DMS153 treated with DMSO at 0.1 percent for 48 hours (cell line): ENCODE measurements at regions not wholly inside any gene's neighbourhood (a gene's known extent, or its start where the extent isn't known, plus 50 kb on each side); places are given as distances from the start of the nearest gene placed in this dataset.
A peak's percentile ranks its signal among the peaks of the same experiment; 100 is the strongest.

ENCODE experiments used
- DNase-seq: peaks from one replicate; lab custom pipeline; 2025; ENCODE audit not compliant: unreplicated experiment; lab: John Stamatoyannopoulos, UW

DNA sequence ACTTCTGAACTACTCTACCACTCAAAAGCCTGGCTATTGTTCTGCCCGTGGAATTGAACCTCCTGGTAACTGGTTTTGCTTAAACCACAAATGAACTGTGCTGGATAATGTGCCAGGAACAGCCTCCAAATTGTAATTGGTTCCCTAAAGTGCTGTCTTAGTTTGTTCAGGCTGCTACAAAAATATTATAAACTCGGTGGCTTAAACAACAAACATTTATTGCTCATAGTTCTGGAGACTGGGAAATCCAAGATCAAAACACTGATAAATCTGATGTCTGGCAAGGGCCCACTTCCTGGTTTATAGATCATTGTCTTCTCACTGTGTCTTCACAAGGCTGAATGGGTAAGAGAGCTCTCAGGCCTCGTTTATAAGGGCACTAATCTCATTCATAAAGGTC lies 149.2 kb upstream of the NCKAP5 start:
- DNase-seq: peak; percentile 4

DNA sequence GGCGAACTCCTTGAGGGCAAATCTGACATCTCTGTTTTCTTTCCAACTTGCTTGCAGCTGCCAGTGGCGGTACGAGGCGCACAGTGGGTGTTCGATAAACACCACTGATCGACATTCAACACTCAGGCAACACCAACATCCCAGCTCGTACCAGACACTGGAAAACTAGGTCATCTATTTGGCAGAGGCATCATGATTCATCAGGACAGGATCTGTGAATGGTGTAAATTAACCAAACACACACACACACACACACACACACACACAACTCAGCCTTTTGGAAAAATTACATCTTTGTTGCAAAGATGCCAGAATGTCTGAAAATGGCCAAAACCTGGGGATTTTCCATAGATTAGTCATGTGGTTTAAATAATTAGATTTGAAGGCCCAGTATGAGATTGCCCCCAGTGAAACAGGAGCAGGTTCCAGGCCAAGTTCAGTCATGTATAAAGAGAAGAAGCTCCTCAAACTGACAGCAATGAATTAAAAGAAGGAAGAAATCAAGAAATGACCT lies 150.5 kb upstream of the NCKAP5 start:
- no peak for DNase-seq

DNA sequence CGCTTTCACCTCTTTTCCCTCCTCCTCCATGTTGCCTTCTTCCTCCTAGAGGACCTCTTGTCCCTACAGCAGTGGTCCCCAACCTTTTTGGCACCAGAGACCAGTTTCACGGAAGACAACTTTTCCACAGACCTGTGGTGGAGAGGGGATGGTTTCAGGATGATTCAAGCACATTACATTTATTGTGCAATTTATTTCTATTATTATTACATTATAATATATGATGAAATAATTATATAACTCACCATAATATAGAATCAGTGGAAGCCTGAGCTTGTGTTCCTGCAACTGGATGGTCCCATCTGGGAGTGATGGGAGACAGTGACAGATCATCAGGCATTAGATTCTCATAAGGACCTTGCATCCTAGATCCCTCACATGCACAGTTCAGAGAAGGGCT lies 152.2 kb upstream of the NCKAP5 start:
- DNase-seq: no peak

DNA sequence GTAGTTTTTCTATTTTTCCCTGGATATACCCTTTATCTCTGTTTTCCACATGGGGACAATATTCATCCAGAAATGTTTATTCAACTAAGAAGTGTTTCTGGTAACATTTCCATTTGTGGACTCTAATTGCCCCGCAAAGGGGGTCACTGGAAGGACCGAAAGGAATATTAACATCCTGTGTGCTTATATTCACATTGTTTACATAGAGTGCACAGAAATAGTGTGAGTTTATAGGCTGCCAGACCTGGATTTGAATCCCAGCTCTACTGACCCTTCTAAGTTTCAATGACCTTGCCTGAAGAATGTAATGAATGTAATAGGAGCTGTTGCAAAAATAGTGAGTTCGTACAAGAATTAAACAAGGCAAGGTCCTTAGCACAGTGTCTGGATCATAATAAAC lies 152.9 kb upstream of the NCKAP5 start:
- DNase-seq: no peak

DNA sequence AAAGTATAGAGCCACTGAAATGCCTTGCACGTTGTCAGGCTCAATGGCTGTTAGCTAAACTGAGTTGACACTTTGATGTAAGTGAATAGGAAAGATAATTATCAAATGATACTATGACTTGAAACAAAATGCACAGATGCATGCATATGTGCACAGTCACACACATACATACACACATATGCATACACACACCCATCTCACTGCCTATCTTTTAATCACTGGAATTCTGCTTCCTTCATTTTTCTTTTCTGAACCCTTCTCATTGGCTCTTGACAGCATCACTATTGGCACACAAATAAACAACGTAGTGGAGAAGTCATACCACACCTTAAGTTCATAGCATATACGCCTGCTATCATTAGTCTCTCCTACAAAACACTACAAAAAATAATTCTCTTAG lies 154.9 kb upstream of the NCKAP5 start:
- no peak for DNase-seq

DNA sequence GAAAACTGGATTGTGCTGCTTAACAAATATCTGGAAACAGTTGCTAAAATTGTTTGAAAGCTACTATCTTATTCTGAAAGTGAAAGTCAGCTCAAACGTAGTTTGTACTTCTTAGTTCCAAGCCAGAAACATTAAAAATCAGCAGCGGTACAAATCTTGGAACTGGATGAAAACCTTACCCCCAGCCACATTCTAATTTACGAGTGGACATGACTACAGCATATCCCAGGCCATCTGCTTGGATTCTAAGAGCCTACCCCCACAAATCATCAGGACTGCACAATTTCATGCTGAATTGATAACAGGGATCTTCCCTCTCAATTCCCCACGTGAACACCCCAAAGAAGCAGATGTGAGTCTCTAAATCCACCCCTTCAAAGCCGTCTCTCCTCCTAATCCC lies 158.7 kb upstream of the NCKAP5 start:
- no peak for DNase-seq

DNA sequence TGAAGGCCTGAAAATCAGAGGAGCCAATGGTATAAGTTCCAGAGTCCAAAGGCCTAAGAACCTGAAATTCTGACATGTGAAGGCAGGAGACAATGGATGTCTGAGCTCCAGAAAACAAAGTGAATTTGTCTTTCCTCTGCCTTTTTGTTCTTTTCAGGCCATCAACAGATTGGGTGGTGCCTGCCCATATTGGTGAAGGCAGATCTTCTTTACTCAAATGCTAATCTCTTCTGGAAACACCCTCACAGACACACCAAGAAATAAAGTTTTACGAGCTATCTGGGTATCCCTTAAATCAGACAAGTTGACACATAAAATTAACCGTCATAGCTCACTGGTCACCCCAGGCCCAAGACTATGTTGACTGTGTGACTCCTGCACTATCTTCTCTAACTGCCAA lies 163.8 kb upstream of the NCKAP5 start:
- DNase-seq: no peak

DNA sequence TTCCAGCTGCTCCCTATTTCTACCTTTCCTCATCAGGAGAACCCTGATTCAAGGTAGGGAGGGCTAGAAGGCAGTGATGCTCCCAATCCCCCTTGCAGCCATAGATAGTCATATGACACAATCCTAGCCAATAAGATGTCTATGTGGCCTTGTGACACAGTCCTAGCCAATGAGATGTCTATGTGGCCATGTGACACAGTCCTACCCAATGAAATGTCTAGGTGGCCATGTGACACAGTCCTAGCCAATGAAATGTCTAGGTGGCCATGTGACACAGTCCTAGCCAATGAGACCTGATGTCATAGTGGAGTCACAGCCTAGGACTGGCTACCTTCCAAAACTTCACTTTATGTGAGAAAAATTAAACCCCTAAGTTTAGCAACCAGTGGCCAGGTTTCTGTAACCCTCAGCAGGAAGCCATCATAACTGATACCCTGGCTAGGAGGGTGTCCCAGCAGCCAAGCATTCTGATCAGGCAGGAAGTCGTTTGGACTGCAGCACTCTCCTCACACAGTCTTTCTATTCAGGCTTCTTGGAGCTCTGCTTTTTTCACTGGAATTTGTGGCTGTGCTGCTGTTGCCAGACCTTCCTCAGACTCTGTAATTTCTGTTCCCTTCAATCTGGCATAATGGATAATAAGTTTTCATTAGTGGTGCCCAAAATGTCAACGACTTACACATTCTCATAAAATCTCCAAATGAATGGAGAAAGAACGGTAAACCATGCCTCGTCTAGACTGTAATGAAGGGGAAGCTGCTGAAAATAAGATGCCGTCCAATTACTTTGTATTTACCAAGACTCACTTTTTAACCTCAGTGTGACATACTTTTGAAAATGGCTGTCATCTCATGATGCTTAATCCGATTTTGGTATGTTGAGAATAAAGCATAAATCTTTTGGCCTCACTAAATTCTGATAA lies 165.0 kb upstream of the NCKAP5 start:
- DNase-seq: no peak

DNA sequence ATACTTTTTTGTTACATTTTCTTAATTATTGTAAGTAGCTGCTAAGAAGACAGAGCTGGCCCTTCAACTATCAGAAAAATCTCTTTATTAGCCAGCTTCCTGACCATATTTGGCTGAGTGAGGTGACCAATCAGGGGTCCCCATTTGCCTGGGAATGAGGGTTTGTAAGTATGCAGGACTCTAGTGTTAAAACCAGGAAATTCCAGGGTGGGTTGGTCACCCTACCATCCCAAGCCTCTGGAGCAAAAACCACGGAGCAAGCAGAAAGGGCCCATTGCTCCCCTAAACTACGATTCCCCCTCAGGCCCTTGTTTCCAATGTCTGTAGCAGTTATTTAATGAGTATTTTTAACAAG lies 165.6 kb upstream of the NCKAP5 start:
- no peak for DNase-seq

DNA sequence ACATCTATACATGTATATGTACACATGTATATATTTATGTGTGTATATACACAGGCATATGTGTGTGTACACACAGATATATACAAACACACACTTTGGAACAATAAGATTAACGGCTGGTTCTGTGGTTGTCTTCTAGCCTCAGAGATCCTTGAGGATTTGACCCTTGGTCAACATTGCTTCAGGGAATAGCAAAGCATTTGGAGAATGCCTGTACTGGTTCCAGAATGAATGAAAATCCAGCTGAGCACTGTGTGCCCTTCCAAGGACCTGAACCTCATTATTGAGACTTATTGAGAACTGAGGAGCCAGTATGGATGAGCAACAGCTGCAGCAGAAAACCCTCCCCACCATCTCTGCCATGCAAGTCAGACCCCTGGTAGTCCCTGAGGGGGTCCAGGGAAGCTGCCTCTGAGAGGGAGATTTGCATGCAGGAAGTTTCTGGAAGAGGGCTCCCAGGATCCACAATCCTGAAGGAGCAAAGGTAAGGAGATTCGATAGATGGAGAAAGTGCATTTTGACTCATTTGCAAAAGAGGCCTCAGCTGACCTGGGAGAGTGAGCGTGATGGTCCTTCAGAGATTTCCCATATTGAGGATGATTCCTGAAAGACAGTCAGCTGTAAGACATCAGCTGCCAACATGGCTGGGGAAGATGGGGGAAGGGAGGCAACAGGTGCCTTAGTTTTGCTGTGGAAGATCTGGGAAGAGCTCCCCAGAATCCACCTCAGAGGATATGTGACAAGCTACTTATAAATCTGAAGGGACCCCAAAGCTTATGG lies 166.6 kb upstream of the NCKAP5 start:
- DNase-seq: no peak

DNA sequence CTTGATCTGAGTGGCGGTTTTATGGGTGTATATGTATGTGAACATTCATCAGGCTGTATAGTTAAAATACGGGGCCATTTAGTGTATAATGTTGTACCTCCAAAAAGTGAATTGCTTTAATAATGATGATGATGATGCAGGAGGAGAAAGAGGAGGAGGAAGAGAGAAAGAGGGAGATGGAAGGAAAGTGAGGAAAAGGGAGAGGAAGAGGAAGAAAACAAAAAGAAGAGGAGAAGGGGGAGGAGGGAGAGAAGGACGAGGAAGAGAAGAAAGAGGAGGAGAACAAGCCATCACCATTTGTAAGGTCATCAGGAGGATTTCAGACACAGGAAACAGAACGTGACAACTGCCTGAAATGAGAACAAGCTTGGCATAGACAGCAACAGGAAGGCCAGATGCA lies 168.4 kb upstream of the NCKAP5 start:
- DNase-seq: no peak

DNA sequence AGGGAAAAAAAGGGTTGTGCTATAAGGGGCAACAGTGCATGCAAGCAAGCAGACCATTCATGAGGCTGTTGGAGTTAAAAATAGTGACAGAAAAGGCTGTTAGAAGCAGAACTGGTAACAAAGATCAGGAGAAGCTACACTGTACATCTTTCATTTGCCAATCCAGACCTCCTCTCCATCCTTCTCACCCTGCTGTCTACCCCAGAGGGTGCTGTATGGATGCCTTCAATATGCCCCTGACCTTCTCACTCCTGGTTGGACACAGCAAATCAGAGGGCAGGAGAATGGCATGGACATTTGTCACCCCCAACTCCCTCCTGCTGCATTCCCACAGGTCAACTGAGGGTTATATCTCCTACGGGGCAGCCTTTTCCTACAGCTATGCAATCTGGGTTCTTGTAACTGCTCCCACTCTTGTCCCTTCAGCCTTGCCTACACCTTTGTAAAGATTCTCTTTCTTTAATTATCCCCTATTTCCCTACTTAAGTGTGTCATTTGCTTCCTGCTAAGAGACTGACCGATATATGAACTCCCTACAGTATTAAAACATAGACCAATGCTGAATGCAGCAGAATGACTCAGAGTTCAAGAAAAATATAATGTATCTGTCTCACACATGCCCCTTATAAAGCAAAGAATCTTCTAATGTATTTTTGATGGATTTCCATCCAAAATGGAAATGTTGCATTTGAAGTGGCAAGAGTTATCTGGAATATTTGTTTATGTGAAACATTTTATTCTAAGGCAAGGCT lies 169.2 kb upstream of the NCKAP5 start:
- no peak for DNase-seq

DNA sequence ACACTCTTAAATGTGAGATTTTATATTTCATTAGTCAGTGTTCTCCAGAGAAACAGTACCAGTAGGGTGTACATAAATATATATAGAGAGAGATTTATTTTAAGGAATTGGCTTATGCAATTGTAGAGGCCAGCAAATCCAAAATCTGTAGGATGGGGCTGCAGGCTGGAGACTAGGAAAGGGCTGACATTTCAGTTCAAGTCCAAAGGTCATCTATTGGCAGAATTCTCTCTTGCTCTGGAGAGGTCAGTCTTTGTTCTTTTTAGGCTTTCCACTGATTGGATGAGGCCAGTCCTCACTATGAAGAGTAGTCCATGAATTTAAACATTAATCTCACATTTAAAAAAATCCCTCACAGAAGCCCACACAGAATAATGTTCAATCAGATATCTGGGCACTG lies 170.8 kb upstream of the NCKAP5 start:
- no peak for DNase-seq

DNA sequence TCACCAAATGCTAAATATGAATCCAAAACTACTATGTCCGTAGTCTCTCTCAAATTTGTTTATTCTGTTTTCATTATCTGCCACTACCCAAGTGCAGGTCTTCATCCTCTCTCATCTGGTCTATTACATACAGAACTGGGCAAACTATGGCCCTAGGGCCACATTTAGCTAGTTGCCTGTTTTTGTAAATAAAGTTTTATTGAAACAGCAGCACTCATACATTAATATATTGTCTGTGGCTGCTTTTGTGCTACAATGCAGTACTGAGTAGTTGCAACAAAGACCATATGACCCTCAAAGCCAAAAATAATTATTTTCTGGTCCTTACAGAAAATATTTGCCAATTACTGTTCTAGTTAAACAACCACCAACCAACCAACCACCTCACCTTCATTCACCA lies 172.2 kb upstream of the NCKAP5 start:
- no peak for DNase-seq

DNA sequence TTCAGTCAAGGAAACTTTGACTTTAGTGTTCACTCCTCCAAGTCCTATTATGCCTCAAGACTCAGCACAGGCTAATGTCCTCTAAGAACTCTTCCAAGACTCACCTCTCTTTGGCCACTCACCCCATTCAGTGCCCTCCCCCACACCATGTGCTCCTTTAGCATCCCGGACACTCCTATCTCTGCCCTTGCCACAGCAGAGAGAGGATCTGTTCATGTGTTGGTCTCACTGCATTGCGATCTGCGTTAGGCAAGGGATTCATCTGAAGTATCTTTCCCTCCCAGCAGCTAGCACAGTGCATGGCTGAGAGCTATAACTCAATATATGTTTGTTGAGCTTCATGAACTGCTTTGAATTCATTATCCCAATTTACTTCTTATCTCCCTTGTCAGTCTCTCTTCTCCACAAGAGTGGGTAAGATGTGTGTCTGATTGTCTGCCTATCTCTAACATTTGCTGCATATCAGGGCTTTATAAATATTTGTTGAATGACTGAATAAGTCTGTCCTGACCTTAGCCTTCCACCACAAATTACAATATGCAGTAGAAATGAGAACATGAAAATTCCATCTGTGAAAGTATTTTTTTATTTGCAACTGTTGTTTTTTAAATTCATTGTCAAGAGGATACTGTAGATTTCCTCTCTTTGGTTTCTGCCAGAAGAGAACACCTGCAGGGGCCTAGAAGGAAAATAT lies 179.9 kb upstream of the NCKAP5 start:
- no peak for DNase-seq

DNA sequence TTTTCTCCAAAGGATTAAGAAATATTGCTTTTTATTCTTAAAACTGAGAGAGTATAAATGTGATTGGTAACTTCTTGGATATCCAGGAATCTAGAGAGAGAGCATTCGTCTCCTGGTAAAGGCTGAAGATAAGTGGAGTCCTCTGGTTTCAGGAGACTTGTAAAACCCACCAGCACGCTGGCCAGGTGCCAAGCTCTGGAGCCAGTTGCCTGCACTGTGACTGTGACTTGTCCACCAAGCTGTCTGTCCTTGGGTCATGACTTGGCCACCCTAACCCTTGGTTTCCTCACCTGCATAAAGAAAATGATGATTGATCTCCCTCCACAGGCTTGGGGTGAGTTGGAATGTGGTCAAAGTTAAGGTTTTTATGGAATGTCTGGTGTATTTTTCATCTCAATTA lies 185.4 kb upstream of the NCKAP5 start:
- DNase-seq: no peak

DNA sequence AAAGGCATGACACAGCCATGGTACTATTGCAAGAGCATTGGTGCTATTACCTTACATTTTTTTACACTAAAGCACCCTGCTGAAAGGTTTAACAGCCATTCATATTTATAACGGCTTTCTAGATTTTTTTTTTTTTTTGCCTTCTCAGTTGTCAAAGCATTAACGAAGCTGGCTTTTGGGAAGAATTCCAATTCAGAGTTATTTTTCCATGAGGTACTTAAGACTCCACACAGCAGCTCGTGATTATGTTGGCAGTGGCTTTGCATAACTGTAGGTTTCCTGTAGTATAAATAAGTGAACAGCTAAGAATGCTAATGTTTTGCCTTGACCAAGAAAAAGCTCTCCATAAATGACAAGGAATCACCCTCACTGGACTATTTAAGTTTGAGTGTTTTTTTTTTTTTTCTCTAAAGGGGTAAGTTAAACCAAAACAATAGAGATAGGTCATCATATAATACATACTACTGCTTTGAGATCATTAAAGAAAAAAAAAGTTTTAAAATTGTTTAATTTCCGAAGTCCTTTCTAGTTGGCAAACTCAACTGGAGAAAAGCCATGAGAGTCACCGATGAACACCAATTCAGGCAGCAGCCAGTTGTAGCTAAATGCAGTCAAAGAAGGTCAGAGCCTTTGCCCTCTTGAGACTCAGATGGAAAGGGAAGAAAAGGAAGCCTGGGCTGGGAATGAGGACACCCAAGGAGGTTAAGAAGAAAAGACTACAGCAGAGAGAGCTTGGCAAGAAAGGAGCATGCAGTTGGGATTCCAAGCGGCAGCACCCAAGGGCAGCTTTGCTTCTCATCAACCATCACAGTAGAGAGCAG lies 187.4 kb upstream of the NCKAP5 start:
- no peak for DNase-seq

DNA sequence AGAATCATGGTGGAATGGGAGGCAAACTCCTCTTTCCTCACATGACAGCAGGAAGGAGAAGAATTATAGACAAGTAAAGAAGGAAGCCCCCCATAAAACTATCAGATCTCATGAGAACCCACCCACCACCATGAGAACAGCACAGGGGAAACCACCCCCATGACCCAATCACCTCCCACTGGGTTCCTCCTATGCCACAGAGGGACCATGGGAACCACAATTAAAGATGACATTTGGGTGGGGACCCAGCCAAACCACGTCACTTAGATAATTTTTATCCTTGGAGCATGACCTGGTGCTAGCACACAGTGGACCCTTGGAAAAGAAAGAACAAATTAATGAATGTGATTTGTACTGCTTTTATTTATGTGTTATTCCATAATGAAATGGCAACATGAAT lies 188.6 kb upstream of the NCKAP5 start:
- DNase-seq: no peak

DNA sequence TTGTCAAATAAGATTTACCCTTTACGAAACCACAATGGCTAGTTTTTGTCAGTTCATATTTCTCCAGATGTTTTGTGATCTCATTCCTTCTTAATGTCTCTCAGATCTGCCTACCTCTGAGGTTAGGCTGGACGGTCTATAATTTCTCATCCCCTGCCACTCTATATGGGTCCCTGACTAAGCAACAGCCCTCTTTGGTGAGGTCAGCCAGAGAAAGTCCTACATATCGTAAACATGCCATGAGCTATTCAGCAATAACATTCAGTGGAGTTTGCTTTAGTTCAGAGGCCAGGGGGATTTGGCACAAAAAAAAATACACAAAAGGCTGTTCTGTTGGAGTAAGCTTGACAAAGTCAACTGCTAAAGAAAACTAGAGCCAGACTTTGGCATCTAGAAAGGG lies 192.1 kb upstream of the NCKAP5 start:
- no peak for DNase-seq

DNA sequence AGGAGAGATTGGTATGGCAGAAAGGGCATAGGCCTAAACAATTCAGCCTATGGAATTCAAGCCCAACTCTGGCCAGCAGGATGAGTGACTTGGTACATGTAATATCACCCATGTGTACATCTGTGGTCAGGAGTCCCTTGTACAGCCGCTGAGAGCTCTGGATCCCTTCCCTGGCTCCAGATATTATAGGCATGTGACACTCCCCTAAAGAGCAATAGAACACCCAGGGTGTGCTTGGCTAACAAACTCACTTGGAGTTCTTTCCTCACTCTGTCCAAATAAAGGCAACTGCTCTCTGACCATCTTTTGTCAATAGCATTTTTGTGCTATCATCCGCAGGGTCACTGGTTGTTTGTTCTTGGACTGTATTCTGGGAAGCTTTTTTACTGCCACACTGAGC lies 197.4 kb upstream of the NCKAP5 start:
- no peak for DNase-seq
